ENCODE measurements at regions not wholly inside any gene's neighbourhood (a gene's known extent, or its start where the extent isn't known, plus 50 kb on each side); places are given as distances from the start of the nearest gene placed in this dataset.

- no peak overlapping the region for H3K4me3 ChIP-seq (ENCODE audit: low read length in 2 of 2)
- no peak overlapping the region for H3K14ac ChIP-seq (ENCODE audit: low read length)
- no peak overlapping the region for H2AFZ ChIP-seq (ENCODE audit: low read length)
- H3K4me2 ChIP-seq (ENCODE audit: insufficient read depth, low read length, poor library complexity, severe bottlenecking) = no peak overlapping the region
- H3K4ac ChIP-seq (ENCODE audit: low read length) = no peak overlapping the region
- H3K36me3 ChIP-seq (replicated peaks in 1 of 2; ENCODE audit: control insufficient read depth in 2 of 2, insufficient read depth in 2 of 2, low read length in 2 of 2) = no peaks in the 10 kb centered on the region
- H3K79me1 ChIP-seq (ENCODE audit: low read depth, low read length) = no peaks in the 10 kb centered on the region
- no peak overlapping the region for H3K27ac ChIP-seq (replicated peaks; ENCODE audit: low read length)
- no peak overlapping the region for H2AK5ac ChIP-seq (ENCODE audit: low read depth, low read length)
- no peaks in the 10 kb centered on the region for H3K4me1 ChIP-seq (ENCODE audit: control insufficient read depth in 2 of 2, insufficient read depth in 1 of 2, low read depth in 1 of 2, low read length in 2 of 2)
- no peak overlapping the region for H3K9ac ChIP-seq (ENCODE audit: low read depth, low read length, poor library complexity)
- no peak overlapping the region for H3K18ac ChIP-seq (ENCODE audit: low read length)
- H4K91ac ChIP-seq (ENCODE audit: low read depth, low read length, poor library complexity) = no peak overlapping the region
- peaks cover 0 to 23% (median 0%) of the 10 kb centered on the region in 3 experiments for H3K27me3 ChIP-seq (ENCODE audit: control insufficient read depth in 3 of 3, insufficient read depth in 3 of 3, low read depth in 1 of 3, low read length in 3 of 3)
- H4K8ac ChIP-seq (ENCODE audit: low read depth, low read length) = no peak overlapping the region
- H2BK120ac ChIP-seq (ENCODE audit: low read depth, low read length) = no peak overlapping the region
- H2BK12ac ChIP-seq (ENCODE audit: low read length) = no peak overlapping the region
- no peak for DNase-seq (ENCODE audit: low spot score)
- H3K9me3 ChIP-seq (replicated peaks in 1 of 2; ENCODE audit: control insufficient read depth in 2 of 2, insufficient read depth in 1 of 2, low read depth in 1 of 2, low read length in 2 of 2) = no peaks in the 10 kb centered on the region
- no peak overlapping the region for H3K23ac ChIP-seq (ENCODE audit: low read depth, low read length, poor library complexity)
- no peak overlapping the region for H2BK15ac ChIP-seq (ENCODE audit: low read length)
- H2BK5ac ChIP-seq (ENCODE audit: low read length) = no peak overlapping the region
- no CpG with 5 or more reads among the region's 1 CpG for WGBS, 2 donors (ENCODE audit: extremely low coverage in 2 of 2, insufficient read length in 2 of 2, insufficient replicate concordance in 1 of 2)
Observed at GRCh38 chr4:183772361-183772760, 113.3 kb downstream of the TRAPPC11 start.

- no peak for DNase-seq (ENCODE audit: low spot score)
- Histone ChIP-seq H2BK120ac (ENCODE audit: low read depth, low read length) (no peak overlapping the region), H2BK12ac (ENCODE audit: low read length) (no peak overlapping the region), H3K27ac (replicated peaks; ENCODE audit: low read length) (no peak overlapping the region), H3K4me1 (ENCODE audit: control insufficient read depth in 2 of 2, insufficient read depth in 1 of 2, low read depth in 1 of 2, low read length in 2 of 2) (no peaks in the 10 kb centered on the region), H2AFZ (ENCODE audit: low read length) (no peak overlapping the region), H3K27me3 (ENCODE audit: control insufficient read depth in 3 of 3, insufficient read depth in 3 of 3, low read depth in 1 of 3, low read length in 3 of 3) (peaks cover 0 to 23% (median 0%) of the 10 kb centered on the region in 3 experiments), H3K4me2 (ENCODE audit: insufficient read depth, low read length, poor library complexity, severe bottlenecking) (no peak overlapping the region), H3K36me3 (replicated peaks in 1 of 2; ENCODE audit: control insufficient read depth in 2 of 2, insufficient read depth in 2 of 2, low read length in 2 of 2) (no peaks in the 10 kb centered on the region), H3K18ac (ENCODE audit: low read length) (no peak overlapping the region), H2BK15ac (ENCODE audit: low read length) (no peak overlapping the region), H3K79me1 (ENCODE audit: low read depth, low read length) (no peaks in the 10 kb centered on the region), H3K14ac (ENCODE audit: low read length) (no peak overlapping the region), H2BK5ac (ENCODE audit: low read length) (no peak overlapping the region), H4K8ac (ENCODE audit: low read depth, low read length) (no peak overlapping the region), H3K23ac (ENCODE audit: low read depth, low read length, poor library complexity) (no peak overlapping the region), H3K4me3 (ENCODE audit: low read length in 2 of 2) (no peak overlapping the region), H3K4ac (ENCODE audit: low read length) (no peak overlapping the region), H2AK5ac (ENCODE audit: low read depth, low read length) (no peak overlapping the region), H3K9me3 (replicated peaks in 1 of 2; ENCODE audit: control insufficient read depth in 2 of 2, insufficient read depth in 1 of 2, low read depth in 1 of 2, low read length in 2 of 2) (no peaks in the 10 kb centered on the region), H3K9ac (ENCODE audit: low read depth, low read length, poor library complexity) (no peak overlapping the region), H4K91ac (ENCODE audit: low read depth, low read length, poor library complexity) (no peak overlapping the region)
- WGBS, 2 donors (ENCODE audit: extremely low coverage in 2 of 2, insufficient read length in 2 of 2, insufficient replicate concordance in 1 of 2) = no CpG with 5 or more reads among the region's 5 CpGs
Observed at GRCh38 chr4:183773790-183774189, 114.7 kb downstream of the TRAPPC11 start.

- Histone ChIP-seq H3K27ac (replicated peaks; ENCODE audit: low read length) (no peak overlapping the region), H4K91ac (ENCODE audit: low read depth, low read length, poor library complexity) (no peak overlapping the region)
- WGBS, 2 donors (ENCODE audit: extremely low coverage in 2 of 2, insufficient read length in 2 of 2, insufficient replicate concordance in 1 of 2) = no CpG with 5 or more reads among the region's 4 CpGs
Observed at GRCh38 chr4:183783306-183783705, 121.8 kb upstream of the STOX2 start.

GRCh38 chr4:183783991-183784553, 121.0 kb upstream of the STOX2 start:
- H3K27ac ChIP-seq (replicated peaks; ENCODE audit: low read length) = no peak overlapping the region
- no peak for DNase-seq (ENCODE audit: low spot score)
- no CpG with 5 or more reads among the region's 6 CpGs for WGBS, 2 donors (ENCODE audit: extremely low coverage in 2 of 2, insufficient read length in 2 of 2, insufficient replicate concordance in 1 of 2)
- no peak overlapping the region for H3K18ac ChIP-seq (ENCODE audit: low read length)
- H3K36me3 ChIP-seq (replicated peaks in 1 of 2; ENCODE audit: control insufficient read depth in 2 of 2, insufficient read depth in 2 of 2, low read length in 2 of 2) = no peaks in the 10 kb centered on the region
- H3K9me3 ChIP-seq (replicated peaks in 1 of 2; ENCODE audit: control insufficient read depth in 2 of 2, insufficient read depth in 1 of 2, low read depth in 1 of 2, low read length in 2 of 2) = no peaks in the 10 kb centered on the region
- H3K27me3 ChIP-seq (ENCODE audit: control insufficient read depth in 3 of 3, insufficient read depth in 3 of 3, low read depth in 1 of 3, low read length in 3 of 3) = no peaks in the 10 kb centered on the region
- no peaks in the 10 kb centered on the region for H3K79me1 ChIP-seq (ENCODE audit: low read depth, low read length)
- H3K4me2 ChIP-seq (ENCODE audit: insufficient read depth, low read length, poor library complexity, severe bottlenecking) = no peak overlapping the region
- no peak overlapping the region for H3K14ac ChIP-seq (ENCODE audit: low read length)
- H2BK12ac ChIP-seq (ENCODE audit: low read length) = no peak overlapping the region
- H2BK15ac ChIP-seq (ENCODE audit: low read length) = no peak overlapping the region
- H2AFZ ChIP-seq (ENCODE audit: low read length) = peak overlapping the region; percentile 49
- peaks cover 2 to 3% of the 10 kb centered on the region in 2 donors for H3K4me1 ChIP-seq (ENCODE audit: control insufficient read depth in 2 of 2, insufficient read depth in 1 of 2, low read depth in 1 of 2, low read length in 2 of 2)
- H3K23ac ChIP-seq (ENCODE audit: low read depth, low read length, poor library complexity) = no peak overlapping the region
- no peak overlapping the region for H3K9ac ChIP-seq (ENCODE audit: low read depth, low read length, poor library complexity)
- no peak overlapping the region for H3K4ac ChIP-seq (ENCODE audit: low read length)
- H4K8ac ChIP-seq (ENCODE audit: low read depth, low read length) = no peak overlapping the region
- no peak overlapping the region for H2BK120ac ChIP-seq (ENCODE audit: low read depth, low read length)
- H2AK5ac ChIP-seq (ENCODE audit: low read depth, low read length) = no peak overlapping the region
- H4K91ac ChIP-seq (ENCODE audit: low read depth, low read length, poor library complexity) = no peak overlapping the region
- H3K4me3 ChIP-seq (ENCODE audit: low read length in 2 of 2) = no peak overlapping the region
- H2BK5ac ChIP-seq (ENCODE audit: low read length) = no peak overlapping the region

More at GRCh38 chr4:183783306-183783705, 121.8 kb upstream of the STOX2 start:
- Histone ChIP-seq H4K8ac (ENCODE audit: low read depth, low read length) (no peak overlapping the region), H2BK12ac (ENCODE audit: low read length) (no peak overlapping the region), H3K14ac (ENCODE audit: low read length) (no peak overlapping the region), H3K79me1 (ENCODE audit: low read depth, low read length) (no peaks in the 10 kb centered on the region), H3K9me3 (replicated peaks in 1 of 2; ENCODE audit: control insufficient read depth in 2 of 2, insufficient read depth in 1 of 2, low read depth in 1 of 2, low read length in 2 of 2) (no peaks in the 10 kb centered on the region), H2BK120ac (ENCODE audit: low read depth, low read length) (no peak overlapping the region), H3K36me3 (replicated peaks in 1 of 2; ENCODE audit: control insufficient read depth in 2 of 2, insufficient read depth in 2 of 2, low read length in 2 of 2) (no peaks in the 10 kb centered on the region), H3K4me3 (ENCODE audit: low read length in 2 of 2) (no peak overlapping the region), H3K23ac (ENCODE audit: low read depth, low read length, poor library complexity) (no peak overlapping the region), H2AK5ac (ENCODE audit: low read depth, low read length) (no peak overlapping the region), H3K27me3 (ENCODE audit: control insufficient read depth in 3 of 3, insufficient read depth in 3 of 3, low read depth in 1 of 3, low read length in 3 of 3) (no peaks in the 10 kb centered on the region), H3K4ac (ENCODE audit: low read length) (no peak overlapping the region), H3K4me2 (ENCODE audit: insufficient read depth, low read length, poor library complexity, severe bottlenecking) (no peak overlapping the region), H2BK15ac (ENCODE audit: low read length) (no peak overlapping the region), H3K9ac (ENCODE audit: low read depth, low read length, poor library complexity) (no peak overlapping the region), H3K4me1 (ENCODE audit: control insufficient read depth in 2 of 2, insufficient read depth in 1 of 2, low read depth in 1 of 2, low read length in 2 of 2) (peaks cover 2 to 3% of the 10 kb centered on the region in 2 donors), H2AFZ (ENCODE audit: low read length) (no peak overlapping the region), H2BK5ac (ENCODE audit: low read length) (no peak overlapping the region), H3K18ac (ENCODE audit: low read length) (no peak overlapping the region)
- DNase-seq (ENCODE audit: low spot score) = no peak

Measured in neuronal stem cell (in vitro differentiated cells).